H1 (cell line): ENCODE measurements at regions not wholly inside any gene's neighbourhood (a gene's known extent, or its start where the extent isn't known, plus 50 kb on each side); places are given as distances from the start of the nearest gene placed in this dataset.

Experiments
- CTCF ChIA-PET: fragments of 300-600 bp; sonication (Branson Sonifier 250); formaldehyde crosslinking; loops from one replicate; lab custom pipeline; 2021; ENCODE audit not compliant: partially characterized antibody; lab: Charles Lee
- POLR2A ChIA-PET: fragments of 300-600 bp; sonication (Branson Sonifier 250); formaldehyde crosslinking; loops from one replicate; lab custom pipeline; 2021; ENCODE audit warnings: inconsistent platforms; ENCODE audit not compliant: partially characterized antibody; lab: Charles Lee
- DNase-seq, 2 experiments: peaks; one replicate each; pipeline versions ENCODE4 v3.0.0 to v3.0.0-alpha.2; 2010 to 2022; ENCODE audit warnings: low spot score in 2 of 2, low read depth in 1 of 2, mixed read lengths in 1 of 2
- FAIRE-seq: peaks from 2 replicates; lab custom pipeline; 2011; peaks lifted over from hg19 to GRCh38; lab: Jason Lieb, UNC
- H2AFZ ChIP-seq: 2 replicates; pipeline ENCODE4 v1.8.1; 2012; ENCODE audit warnings: low read length, inconsistent platforms
- H2AK5ac ChIP-seq: 2 replicates; pipeline ENCODE4 v1.6.1; 2013; ENCODE audit warnings: low read depth, low read length
- H2BK120ac ChIP-seq: replicated peaks from 2 replicates; pipeline ENCODE3; 2013; ENCODE audit warnings: low read depth, low read length, inconsistent platforms
- H2BK12ac ChIP-seq: 2 replicates; pipeline ENCODE4 v1.6.1; 2013; ENCODE audit warnings: low read depth, low read length
- H2BK15ac ChIP-seq: 2 replicates; pipeline ENCODE4 v1.6.1; 2013; ENCODE audit warnings: low read length
- H2BK20ac ChIP-seq: 2 replicates; pipeline ENCODE4 v1.6.1; 2013; ENCODE audit warnings: low read length
- H2BK5ac ChIP-seq: 2 replicates; pipeline ENCODE4 v1.6.1; 2013; ENCODE audit warnings: low read depth, low read length
- H3K14ac ChIP-seq: 2 replicates; pipeline ENCODE4 v1.6.1; 2013; ENCODE audit warnings: inconsistent platforms; ENCODE audit not compliant: insufficient read length
- H3K18ac ChIP-seq: 2 replicates; pipeline ENCODE4 v1.6.1; 2013; ENCODE audit warnings: low read length; ENCODE audit errors: extremely low read depth
- H3K23ac ChIP-seq: 2 replicates; pipeline ENCODE4 v1.6.1; 2013; ENCODE audit warnings: inconsistent platforms; ENCODE audit not compliant: insufficient read length
- H3K23me2 ChIP-seq: 2 replicates; pipeline ENCODE4 v1.6.1; 2013; ENCODE audit warnings: low read depth, low read length
- H3K27ac ChIP-seq: 2 replicates; pipeline ENCODE4 v1.6.1; 2011; ENCODE audit warnings: low read depth, low read length, inconsistent platforms
- H3K27me3 ChIP-seq, 4 experiments: replicated peaks in 1 of 4; 1 replicate in 1 of 4; 2 replicates in 3 of 4; pipeline versions ENCODE4 v1.6.1 to v1.8.1; 2011 to 2013; ENCODE audit warnings: low read length in 3 of 4, mild to moderate bottlenecking in 3 of 4, inconsistent platforms in 2 of 4, mixed read lengths in 2 of 4, moderate library complexity in 1 of 4; ENCODE audit not compliant: control insufficient read depth in 3 of 4, insufficient read depth in 3 of 4; ENCODE audit errors: extremely low read depth in 1 of 4
- H3K36me3 ChIP-seq, 4 experiments: 2 replicates each; pipeline versions ENCODE4 v1.6.1 to v1.8.1; 2011 to 2013; ENCODE audit warnings: mild to moderate bottlenecking in 4 of 4, low read length in 3 of 4, moderate library complexity in 2 of 4, control low read depth in 1 of 4, inconsistent platforms in 1 of 4; ENCODE audit not compliant: insufficient read depth in 4 of 4, control insufficient read depth in 2 of 4
- H3K4ac ChIP-seq: replicated peaks from 2 replicates; pipeline ENCODE3; 2013; ENCODE audit warnings: low read length, low read depth, mixed read lengths, inconsistent platforms; ENCODE audit not compliant: insufficient read length
- H3K4me1 ChIP-seq, 4 experiments: replicated peaks in 1 of 4; 1 replicate in 1 of 4; 2 replicates in 3 of 4; pipeline versions ENCODE4 v1.6.1 to v1.8.1; 2011 to 2013; ENCODE audit warnings: low read length in 3 of 4, inconsistent platforms in 2 of 4, mixed read lengths in 1 of 4; ENCODE audit not compliant: insufficient read depth in 4 of 4, control insufficient read depth in 3 of 4
- H3K4me2 ChIP-seq, 2 experiments: 2 replicates each; pipeline versions ENCODE4 v1.6.1 to v1.8.1; 2011 to 2013; ENCODE audit warnings: low read depth in 2 of 2, low read length in 2 of 2, control low read depth in 1 of 2, inconsistent platforms in 1 of 2, mild to moderate bottlenecking in 1 of 2; ENCODE audit not compliant: insufficient read depth in 1 of 2
- H3K4me3 ChIP-seq, 4 experiments: fragments of 200-600, 300-600 bp in 1 of 4; sonication (generic), shearing (Covaris generic), sonication (Bioruptor Twin) in 1 of 4; 2 replicates each; pipeline versions ENCODE4 v1.5.1 to v1.8.1; 2011 to 2016; ENCODE audit warnings: low read length in 4 of 4, low read depth in 3 of 4, control low read depth in 2 of 4, inconsistent platforms in 2 of 4, mild to moderate bottlenecking in 2 of 4, mixed read lengths in 1 of 4, moderate library complexity in 1 of 4; ENCODE audit not compliant: insufficient read depth in 2 of 4; ENCODE audit errors: extremely low read depth in 1 of 4
- H3K56ac ChIP-seq: replicated peaks from 2 replicates; pipeline ENCODE3; 2013; ENCODE audit warnings: low read depth, mild to moderate bottlenecking, mixed read lengths, low read length, inconsistent platforms; ENCODE audit not compliant: insufficient read length
- H3K79me1 ChIP-seq: 2 replicates; pipeline ENCODE4 v1.6.1; 2013; ENCODE audit warnings: low read depth, low read length, control low read depth
- H3K79me2 ChIP-seq, 2 experiments: 2 replicates each; pipeline versions ENCODE4 v1.6.1 to v1.8.1; 2012 to 2013; ENCODE audit warnings: low read length in 2 of 2, mild to moderate bottlenecking in 2 of 2, inconsistent platforms in 1 of 2; ENCODE audit not compliant: insufficient read depth in 2 of 2, control insufficient read depth in 1 of 2
- H3K9ac ChIP-seq, 4 experiments: replicated peaks in 1 of 4; 1 replicate in 1 of 4; 2 replicates in 3 of 4; pipeline versions ENCODE4 v1.6.1 to v1.8.1; 2011 to 2013; ENCODE audit warnings: low read depth in 3 of 4, low read length in 3 of 4, control low read depth in 2 of 4, mild to moderate bottlenecking in 2 of 4, moderate library complexity in 2 of 4, inconsistent platforms in 1 of 4; ENCODE audit errors: extremely low read depth in 1 of 4
- H3K9me3 ChIP-seq, 2 experiments: 2 replicates each; pipeline versions ENCODE4 v1.6.1 to v1.8.1; 2012 to 2013; ENCODE audit warnings: mild to moderate bottlenecking in 2 of 2, moderate library complexity in 2 of 2, control low read depth in 1 of 2, inconsistent platforms in 1 of 2, low read depth in 1 of 2, low read length in 1 of 2, mixed read lengths in 1 of 2; ENCODE audit not compliant: insufficient read depth in 2 of 2
- H4K20me1 ChIP-seq, 2 experiments: replicated peaks in 1 of 2; 2 replicates each; pipeline versions ENCODE3 to v1.8.1; 2011 to 2013; ENCODE audit warnings: inconsistent platforms in 2 of 2, low read length in 2 of 2, mild to moderate bottlenecking in 1 of 2; ENCODE audit not compliant: insufficient read depth in 2 of 2, control insufficient read depth in 1 of 2
- H4K5ac ChIP-seq: 2 replicates; pipeline ENCODE4 v1.6.1; 2013; ENCODE audit warnings: low read length, low read depth, mixed read lengths, inconsistent platforms; ENCODE audit not compliant: insufficient read length
- H4K8ac ChIP-seq: 2 replicates; pipeline ENCODE4 v1.8.0; 2013; ENCODE audit warnings: mild to moderate bottlenecking, moderate library complexity, low read length, inconsistent platforms; ENCODE audit not compliant: insufficient read depth; ENCODE audit errors: extremely low read depth
- H4K91ac ChIP-seq: replicated peaks from 2 replicates; pipeline ENCODE3; 2013; ENCODE audit warnings: low read length, mixed read lengths, inconsistent platforms; ENCODE audit not compliant: insufficient read length
- ASH2L ChIP-seq: fragments of 200-600, 300-600 bp; sonication (generic); IDR thresholded peaks from one replicate; pipeline ENCODE4 v1.7.1; 2017; ENCODE audit warnings: low read length
- CHD1 ChIP-seq: IDR thresholded peaks from 2 replicates; pipeline ENCODE4 v1.6.1; 2012; ENCODE audit warnings: low read depth, low read length, improper control_type of control experiment
- CHD2 ChIP-seq: IDR thresholded peaks from 2 replicates; pipeline ENCODE4 v1.6.1; 2012; ENCODE audit warnings: low read length, improper control_type of control experiment
- CTBP2 ChIP-seq: IDR thresholded peaks from 2 replicates; pipeline ENCODE4 v1.7.0; 2011; ENCODE audit warnings: borderline replicate concordance, mild to moderate bottlenecking, moderate library complexity, mixed read lengths, low read length; ENCODE audit not compliant: insufficient read depth, insufficient read length
- GABPA ChIP-seq: IDR thresholded peaks from 2 replicates; pipeline ENCODE4 v1.6.1; 2011; ENCODE audit warnings: mild to moderate bottlenecking, low read length, moderate library complexity, borderline replicate concordance; ENCODE audit not compliant: insufficient read depth
- GTF2F1 ChIP-seq: IDR thresholded peaks from 2 replicates; pipeline ENCODE4 v1.6.1; 2012; ENCODE audit warnings: low read depth, low read length, improper control_type of control experiment, borderline replicate concordance
- KDM5A ChIP-seq: fragments of 200-600 bp; IDR thresholded peaks from 2 replicates; pipeline ENCODE4 v1.7.1; 2012; ENCODE audit warnings: mild to moderate bottlenecking, low read length, inconsistent platforms, mixed read lengths
- MAFK ChIP-seq: IDR thresholded peaks from 2 replicates; pipeline ENCODE4 v1.6.1; 2012; ENCODE audit warnings: low read depth, mild to moderate bottlenecking, improper control_type of control experiment, low read length
- NRF1 ChIP-seq: IDR thresholded peaks from 2 replicates; pipeline ENCODE4 v1.6.1; 2011; ENCODE audit warnings: mild to moderate bottlenecking, low read depth, low read length, improper control_type of control experiment
- POLR2A ChIP-seq, 2 experiments: IDR thresholded peaks; 1 replicate in 1 of 2; 2 replicates in 1 of 2; pipeline ENCODE4 v1.6.1; 2011; ENCODE audit warnings: low read depth in 2 of 2, low read length in 2 of 2, mild to moderate bottlenecking in 2 of 2; ENCODE audit errors: control extremely low read depth in 1 of 2
- SRF ChIP-seq: IDR thresholded peaks from 2 replicates; pipeline ENCODE4 v1.6.1; 2011; ENCODE audit warnings: mild to moderate bottlenecking, low read depth, low read length, moderate library complexity
- TAF1 ChIP-seq: IDR thresholded peaks from 2 replicates; pipeline ENCODE4 v1.6.1; 2011; ENCODE audit warnings: mild to moderate bottlenecking, low read depth, low read length
- TBP ChIP-seq: IDR thresholded peaks from 2 replicates; pipeline ENCODE4 v1.6.1; 2011; ENCODE audit warnings: low read depth, low read length, improper control_type of control experiment
- TEAD4 ChIP-seq: IDR thresholded peaks from 2 replicates; pipeline ENCODE4 v1.6.1; 2012; ENCODE audit warnings: low read depth, low read length, inconsistent platforms, mixed read lengths
- WGBS, 2 experiments: shearing (Covaris generic) in 1 of 2; methylation state at CpG; one replicate each; pipeline versions ENCODE4 v1.1.6 to v1.1.7; 2013 to 2015; ENCODE audit warnings: low lambda C conversion rate in 2 of 2, mixed read lengths in 2 of 2, inconsistent platforms in 1 of 2, low coverage in 1 of 2, missing lambda C conversion rate in 1 of 2; ENCODE audit not compliant: insufficient replicate concordance in 2 of 2, insufficient coverage in 1 of 2, insufficient read length in 1 of 2; ENCODE audit errors: extremely low coverage in 1 of 2, missing lambda C conversion rate in 1 of 2; 5-methylcytosine and 5-hydroxymethylcytosine counted together

DNA sequence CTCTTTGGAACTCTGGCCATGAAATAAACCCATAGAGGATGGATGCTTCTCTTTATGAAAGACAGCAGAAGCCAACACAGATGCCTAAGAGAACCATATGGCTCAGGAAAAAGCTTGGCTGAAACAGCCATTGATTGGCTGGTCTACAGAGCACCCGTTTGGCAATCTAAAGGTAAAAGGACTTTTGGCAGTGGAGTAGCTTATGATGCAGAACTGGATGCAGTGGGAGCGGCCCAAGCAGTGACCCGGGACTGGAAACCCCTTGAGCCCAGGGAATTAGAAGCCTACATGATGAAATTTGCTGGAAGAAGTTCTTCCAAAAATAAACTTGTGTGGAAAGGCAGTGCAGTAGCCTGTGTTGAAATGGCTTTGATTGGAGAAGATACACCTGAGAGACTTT is 360.2 kb downstream of the NR2F2 start:
- H3K9ac ChIP-seq, result no peak overlapping the region
- H4K8ac ChIP-seq, result no peak overlapping the region
- no peaks in the 10 kb centered on the region for H4K20me1 ChIP-seq
- H3K4me3 ChIP-seq, result no peak overlapping the region
- POLR2A ChIA-PET, result no interaction called here
- no peak overlapping the region for H3K56ac ChIP-seq
- no peaks in the 10 kb centered on the region for H3K27me3 ChIP-seq
- FAIRE-seq, result no peak
- no peak for TF ChIP-seq GTF2F1
- TF ChIP-seq CHD1, result no peak
- no peak for TF ChIP-seq NRF1
- TF ChIP-seq TAF1, result no peak
- TF ChIP-seq KDM5A, result no peak
- no peak for TF ChIP-seq CHD2
- TF ChIP-seq POLR2A (IDR thresholded peaks at IDR 0.05; ENCODE audit: control extremely low read depth in 1 of 2, low read depth in 2 of 2, low read length in 2 of 2), result no peak
- no peak for TF ChIP-seq GABPA
- TF ChIP-seq TBP, result no peak
- TF ChIP-seq TEAD4, result no peak
- no peak for TF ChIP-seq ASH2L
- TF ChIP-seq CTBP2, result no peak
- no peak for TF ChIP-seq SRF
- no peak for TF ChIP-seq MAFK
- no peaks in the 10 kb centered on the region for H3K79me1 ChIP-seq
- no peak overlapping the region for H3K4ac ChIP-seq
- no peak overlapping the region for H2BK120ac ChIP-seq
- H3K36me3 ChIP-seq, result no peaks in the 10 kb centered on the region
- H3K4me2 ChIP-seq, result no peak overlapping the region
- no peak overlapping the region for H2BK20ac ChIP-seq
- DNase-seq, result no peak
- no peaks in the 10 kb centered on the region for H3K4me1 ChIP-seq
- no peak overlapping the region for H2BK5ac ChIP-seq
- H3K23ac ChIP-seq, result no peak overlapping the region
- no peaks in the 10 kb centered on the region for H3K23me2 ChIP-seq
- no peak overlapping the region for H3K18ac ChIP-seq
- H3K27ac ChIP-seq, result no peak overlapping the region
- no peak overlapping the region for H2AK5ac ChIP-seq
- H3K9me3 ChIP-seq, result no peaks in the 10 kb centered on the region
- no peak overlapping the region for H4K5ac ChIP-seq
- no peaks in the 10 kb centered on the region for H3K79me2 ChIP-seq
- CTCF ChIA-PET, result interaction anchor here (0.7 to 1.6 kb wide), 2 partner anchors 13 to 556 kb away, joined by 3 to 5 read pairs; no protein-coding TSS in a partner anchor
- H3K14ac ChIP-seq, result no peak overlapping the region
- no peak overlapping the region for H4K91ac ChIP-seq
- no peak overlapping the region for H2AFZ ChIP-seq
- H2BK15ac ChIP-seq, result no peak overlapping the region
- WGBS, 2 experiments, result 80% methylated on average over 3 of the region's 3 CpGs; no CpG with 5 or more reads in 1 of the 2 experiments
- H2BK12ac ChIP-seq, result no peak overlapping the region
